ENCODE measurements at regions not wholly inside any gene's neighbourhood (a gene's known extent, or its start where the extent isn't known, plus 50 kb on each side); places are given as distances from the start of the nearest gene placed in this dataset.

GRCh38 chr1:108051631-108052377 is 86.8 kb upstream of the VAV3 start (continued):
- TF ChIP-seq ATF2 (IDR thresholded peaks at IDR 0.05; ENCODE audit: low read length): no peak
- no peak for TF ChIP-seq RFX5 (IDR thresholded peaks at IDR 0.05; ENCODE audit: borderline replicate concordance, low read depth, low read length)
- no peak for TF ChIP-seq SIRT6 (IDR thresholded peaks at IDR 0.05; ENCODE audit: low read length)
- no peak for TF ChIP-seq TEAD4 (IDR thresholded peaks at IDR 0.05; ENCODE audit: low read depth, low read length)
